ENCODE measurements at regions not wholly inside any gene's neighbourhood (a gene's known extent, or its start where the extent isn't known, plus 50 kb on each side); places are given as distances from the start of the nearest gene placed in this dataset.

DNA sequence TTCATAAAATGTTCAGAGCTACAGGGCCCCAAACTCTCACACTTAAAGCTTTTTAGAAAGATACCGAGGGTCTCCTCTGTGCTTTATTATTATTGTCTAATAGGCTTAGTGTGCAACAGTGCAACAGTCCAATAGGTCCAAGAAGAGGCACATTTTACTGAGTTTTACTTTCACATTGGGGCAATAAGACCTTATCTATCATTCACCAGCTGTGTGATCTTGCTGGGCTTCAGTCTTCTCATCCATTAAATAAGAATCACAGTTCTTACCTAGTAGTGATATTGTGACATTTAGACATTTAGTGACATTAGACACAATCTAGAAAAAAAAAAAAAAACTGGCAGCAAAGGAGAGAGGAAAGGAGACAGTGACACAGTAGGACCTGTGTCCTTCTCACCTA, 175.8 kb upstream of the NFIA start:
- TF ChIP-seq, protein P1, sequence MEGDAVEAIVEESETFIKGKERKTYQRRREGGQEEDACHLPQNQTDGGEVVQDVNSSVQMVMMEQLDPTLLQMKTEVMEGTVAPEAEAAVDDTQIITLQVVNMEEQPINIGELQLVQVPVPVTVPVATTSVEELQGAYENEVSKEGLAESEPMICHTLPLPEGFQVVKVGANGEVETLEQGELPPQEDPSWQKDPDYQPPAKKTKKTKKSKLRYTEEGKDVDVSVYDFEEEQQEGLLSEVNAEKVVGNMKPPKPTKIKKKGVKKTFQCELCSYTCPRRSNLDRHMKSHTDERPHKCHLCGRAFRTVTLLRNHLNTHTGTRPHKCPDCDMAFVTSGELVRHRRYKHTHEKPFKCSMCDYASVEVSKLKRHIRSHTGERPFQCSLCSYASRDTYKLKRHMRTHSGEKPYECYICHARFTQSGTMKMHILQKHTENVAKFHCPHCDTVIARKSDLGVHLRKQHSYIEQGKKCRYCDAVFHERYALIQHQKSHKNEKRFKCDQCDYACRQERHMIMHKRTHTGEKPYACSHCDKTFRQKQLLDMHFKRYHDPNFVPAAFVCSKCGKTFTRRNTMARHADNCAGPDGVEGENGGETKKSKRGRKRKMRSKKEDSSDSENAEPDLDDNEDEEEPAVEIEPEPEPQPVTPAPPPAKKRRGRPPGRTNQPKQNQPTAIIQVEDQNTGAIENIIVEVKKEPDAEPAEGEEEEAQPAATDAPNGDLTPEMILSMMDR (conservative IDR thresholded peaks at IDR 0.05; ENCODE audit: low read length), result no peak
- TF ChIP-seq EZH2phosphoT487 (IDR thresholded peaks at IDR 0.05; ENCODE audit: borderline replicate concordance, low read depth, low read length), result no peak

All from OCI-LY7 (cell line).